GM12864 (cell line): ENCODE measurements at regions not wholly inside any gene's neighbourhood (a gene's known extent, or its start where the extent isn't known, plus 50 kb on each side); places are given as distances from the start of the nearest gene placed in this dataset.
A peak's percentile ranks its signal among the peaks of the same experiment; 100 is the strongest.

Experiments
- DNase-seq: peaks from one replicate; pipeline ENCODE4 v3.0.0-alpha.2; 2011; ENCODE audit warnings: low read depth
- H3K4me3 ChIP-seq: 2 replicates; pipeline ENCODE4 v1.5.1; 2011; ENCODE audit warnings: mild to moderate bottlenecking, low read depth, low read length, control low read depth
- CTCF ChIP-seq: IDR thresholded peaks from 2 replicates; pipeline ENCODE4 v1.5.1; 2011; ENCODE audit warnings: low read depth, mild to moderate bottlenecking, moderate library complexity, low read length, control low read depth, inconsistent platforms; ENCODE audit errors: missing control alignments

- no peak overlapping the region for H3K4me3 ChIP-seq
- no peak for TF ChIP-seq CTCF
- DNase-seq, result no peak
These were observed 190.0 kb downstream of the OLFM1 start for GRCh38 chr9:135277219-135278201.

GRCh38 chr9:135278586-135278985 is 191.1 kb downstream of the OLFM1 start:
- no peak for DNase-seq
- no peak overlapping the region for H3K4me3 ChIP-seq
- TF ChIP-seq CTCF, result no peak

- H3K4me3 ChIP-seq, result no peak overlapping the region
- no peak for TF ChIP-seq CTCF
- no peak for DNase-seq
These were observed 191.9 kb downstream of the OLFM1 start for GRCh38 chr9:135279385-135279784.

- no peak for DNase-seq
- H3K4me3 ChIP-seq, result no peak overlapping the region
- no peak for TF ChIP-seq CTCF
These were observed 192.4 kb downstream of the OLFM1 start for GRCh38 chr9:135279834-135280393.

GRCh38 chr9:135280666-135281065 is 193.2 kb downstream of the OLFM1 start:
- DNase-seq, result no peak
- no peak for TF ChIP-seq CTCF
- H3K4me3 ChIP-seq, result no peak overlapping the region

- DNase-seq, result no peak
- TF ChIP-seq CTCF, result peak; percentile 12
- no peak overlapping the region for H3K4me3 ChIP-seq
These were observed 193.7 kb downstream of the OLFM1 start for GRCh38 chr9:135281151-135281550.
